ENCODE measurements at regions not wholly inside any gene's neighbourhood (a gene's known extent, or its start where the extent isn't known, plus 50 kb on each side); places are given as distances from the start of the nearest gene placed in this dataset.

DNA sequence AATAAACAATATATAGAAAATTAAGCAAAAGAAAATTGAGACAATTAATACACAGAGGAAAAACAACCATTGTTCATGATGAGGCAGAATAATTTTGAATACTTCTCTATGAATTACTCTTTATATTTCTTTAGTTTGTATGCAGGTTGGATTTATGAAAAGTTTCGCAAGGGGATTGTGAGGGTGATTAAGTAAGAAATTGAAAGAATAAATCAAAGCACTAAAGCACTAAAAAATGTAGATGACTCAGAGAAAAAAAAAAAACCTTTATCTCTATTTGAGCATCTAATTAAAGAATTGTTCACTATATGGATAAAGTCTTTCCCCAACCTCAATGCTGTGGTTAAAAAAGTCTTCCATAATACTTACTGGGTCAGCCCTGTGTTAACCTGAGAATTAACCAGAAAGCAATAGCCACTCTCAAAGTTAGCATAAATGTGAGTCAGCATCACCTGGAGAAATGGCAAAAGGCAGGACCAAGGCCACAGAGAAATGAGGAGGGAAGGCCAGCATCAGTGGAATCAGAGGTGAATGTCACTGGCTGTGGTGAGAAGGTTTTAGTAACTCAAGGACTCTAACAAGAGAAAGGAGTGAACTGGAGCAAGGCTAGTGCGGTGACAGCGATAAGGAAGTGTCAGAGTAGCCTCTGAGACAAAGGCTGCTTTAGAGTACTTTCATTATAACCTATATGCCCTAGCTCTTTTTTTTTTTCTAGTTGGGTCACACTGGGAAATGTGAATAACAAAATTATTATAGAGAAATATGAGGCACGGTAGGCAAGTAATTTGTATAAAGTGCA is 310.4 kb downstream of the KCNC2 start:
- no peaks in the 10 kb centered on the region for H3K9me3 Mint-ChIP-seq
- no peak overlapping the region for H3K27ac Mint-ChIP-seq
- H3K27me3 Mint-ChIP-seq, result no peaks in the 10 kb centered on the region
- ATAC-seq, result peak; percentile 35
- no peak overlapping the region for H3K4me3 Mint-ChIP-seq
- DNase-seq, result no peak
- peaks cover 18% of the 10 kb centered on the region for H3K4me1 Mint-ChIP-seq

DNA sequence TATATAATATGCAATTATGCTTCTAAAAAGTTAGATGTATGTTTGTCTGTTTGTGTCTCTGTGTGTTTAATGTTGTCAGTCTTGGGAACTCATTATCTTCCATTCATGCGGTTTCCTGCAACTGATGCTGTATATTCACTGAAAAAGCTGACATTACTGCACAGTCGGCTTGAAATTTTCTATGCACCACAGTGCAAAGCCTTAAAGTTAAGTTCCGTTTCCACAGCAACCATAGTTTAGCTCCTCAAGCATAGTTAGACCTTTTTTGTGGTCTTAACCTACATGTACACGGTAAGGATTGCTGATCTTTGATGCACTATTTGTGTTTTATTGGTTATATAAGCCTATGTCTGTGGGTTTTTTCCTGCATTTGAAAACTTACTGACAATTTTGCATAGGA is 309.4 kb downstream of the KCNC2 start:
- peaks cover 18% of the 10 kb centered on the region for H3K4me1 Mint-ChIP-seq
- H3K4me3 Mint-ChIP-seq, result no peak overlapping the region
- no peak overlapping the region for H3K27ac Mint-ChIP-seq
- H3K27me3 Mint-ChIP-seq, result no peaks in the 10 kb centered on the region
- no peaks in the 10 kb centered on the region for H3K9me3 Mint-ChIP-seq
- ATAC-seq (no peak), DNase-seq (no peak)

DNA sequence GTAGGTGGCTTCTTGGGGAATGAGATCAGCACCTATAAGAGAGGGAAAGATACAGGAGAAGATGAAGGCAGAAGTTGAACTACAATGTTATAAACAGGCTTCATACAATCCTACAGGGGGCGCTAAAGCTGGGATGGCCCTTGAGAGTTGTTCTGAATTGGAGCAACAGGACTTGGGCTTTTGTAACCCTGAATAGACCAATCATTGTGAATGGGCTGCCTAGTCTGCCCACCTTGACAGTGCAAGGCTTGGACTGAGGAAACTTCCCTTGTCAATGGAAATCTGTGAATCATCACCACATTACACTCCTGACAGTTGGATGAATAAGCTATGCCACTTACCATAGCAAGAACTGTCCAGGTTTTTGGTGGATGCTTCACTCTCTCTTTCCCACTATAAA is 306.1 kb downstream of the KCNC2 start:
- H3K9me3 Mint-ChIP-seq, result no peaks in the 10 kb centered on the region
- no peak for ATAC-seq
- no peak overlapping the region for H3K4me3 Mint-ChIP-seq
- H3K27me3 Mint-ChIP-seq, result no peaks in the 10 kb centered on the region
- no peak overlapping the region for H3K27ac Mint-ChIP-seq
- H3K4me1 Mint-ChIP-seq, result peaks cover 11% of the 10 kb centered on the region
- DNase-seq, result no peak

DNA sequence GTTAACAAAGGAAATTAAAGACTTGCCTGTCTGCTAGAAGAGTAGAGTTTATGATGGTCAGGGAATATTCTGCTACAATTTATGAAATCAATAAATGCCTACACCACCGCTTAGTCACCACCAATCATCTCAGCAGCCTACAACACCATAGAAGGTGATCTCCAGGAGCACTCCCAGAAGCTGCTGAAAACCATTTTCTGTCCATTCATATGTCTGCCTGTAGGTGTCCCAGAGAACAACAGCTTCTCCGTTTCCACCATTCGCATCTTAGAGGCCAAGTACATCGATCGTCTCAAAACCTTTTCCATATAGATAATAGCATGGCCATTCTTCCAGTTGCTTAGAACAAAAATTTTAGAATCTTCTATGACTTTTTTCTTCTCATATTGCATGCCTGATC is 303.4 kb downstream of the KCNC2 start:
- no peak overlapping the region for H3K27ac Mint-ChIP-seq
- no peak for ATAC-seq

DNA sequence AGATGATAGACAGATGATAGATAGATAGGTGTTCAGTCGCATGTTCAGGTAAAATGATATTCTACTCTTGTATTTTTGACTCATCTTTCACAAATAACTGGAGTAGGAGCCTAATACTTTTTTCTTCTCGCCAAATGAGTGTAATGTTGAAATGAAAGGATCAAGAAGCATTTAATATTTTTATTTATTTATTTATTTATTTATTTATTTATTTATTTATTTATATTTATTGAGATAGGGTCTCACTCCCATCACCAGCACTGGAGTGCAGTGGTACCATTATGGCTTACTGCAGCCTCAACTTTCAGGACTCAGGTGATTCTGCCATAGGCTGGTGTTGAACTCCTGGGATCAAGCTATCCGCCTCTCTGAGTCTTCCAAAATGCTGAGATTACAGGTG is 298.8 kb downstream of the KCNC2 start:
- Mint-ChIP-seq H3K9me3 (no peaks in the 10 kb centered on the region), H3K27me3 (no peaks in the 10 kb centered on the region)

More for the DNA sequence above, 303.4 kb downstream of the KCNC2 start:
- Mint-ChIP-seq H3K4me3 (no peak overlapping the region), H3K27me3 (no peaks in the 10 kb centered on the region), H3K9me3 (no peaks in the 10 kb centered on the region), H3K4me1 (no peaks in the 10 kb centered on the region)
- no peak for DNase-seq

DNA sequence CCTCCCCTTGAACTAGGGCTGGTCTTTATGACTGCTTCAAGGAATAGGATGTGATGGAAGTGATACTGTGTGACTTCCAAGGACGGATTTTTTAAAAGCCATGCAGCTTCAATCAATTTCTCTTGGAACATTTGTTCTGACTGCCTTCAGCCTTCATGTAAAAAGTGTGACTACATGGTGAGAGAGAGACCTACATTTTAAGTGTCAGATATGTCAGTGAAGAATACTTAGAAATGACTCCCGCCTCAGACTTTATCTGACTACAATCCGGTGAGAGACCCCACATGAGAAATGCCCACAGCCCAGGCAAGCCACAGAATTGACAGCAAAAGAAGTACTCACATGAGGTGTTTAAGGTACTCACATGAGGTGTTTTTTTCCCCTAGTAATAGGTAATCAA is 295.3 kb downstream of the KCNC2 start:
- no peak overlapping the region for H3K27ac Mint-ChIP-seq
- H3K4me3 Mint-ChIP-seq, result no peak overlapping the region
- ATAC-seq (no peak), DNase-seq (no peak)
- H3K4me1 Mint-ChIP-seq, result no peaks in the 10 kb centered on the region
- no peaks in the 10 kb centered on the region for H3K9me3 Mint-ChIP-seq
- H3K27me3 Mint-ChIP-seq, result no peaks in the 10 kb centered on the region

More for the DNA sequence above, 298.8 kb downstream of the KCNC2 start:
- Mint-ChIP-seq H3K27ac (no peak overlapping the region), H3K4me3 (no peak overlapping the region), H3K4me1 (no peaks in the 10 kb centered on the region)
- DNase-seq, result no peak
- no peak for ATAC-seq

DNA sequence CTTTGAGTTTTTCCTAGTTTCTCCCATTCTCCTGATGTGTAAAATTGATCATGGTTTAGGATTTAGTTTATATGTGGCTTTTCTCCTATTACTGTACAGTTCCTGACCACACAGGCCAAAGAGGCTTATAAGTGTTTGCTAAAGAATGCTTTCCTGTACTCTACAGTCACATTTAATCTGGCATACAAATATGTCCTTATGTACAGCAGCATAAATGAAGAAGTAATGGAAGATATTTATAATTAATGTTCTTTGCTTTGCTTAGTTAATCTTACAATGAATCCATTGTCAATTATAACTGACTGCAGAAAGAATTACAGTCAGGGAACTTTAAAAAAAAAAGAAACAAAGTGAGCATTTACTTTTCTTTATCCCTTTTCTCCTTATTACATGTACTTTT is 293.9 kb downstream of the KCNC2 start:
- ATAC-seq (no peak), DNase-seq (no peak)
- no peak overlapping the region for H3K27ac Mint-ChIP-seq
- H3K4me1 Mint-ChIP-seq, result no peaks in the 10 kb centered on the region
- H3K27me3 Mint-ChIP-seq, result no peaks in the 10 kb centered on the region
- H3K4me3 Mint-ChIP-seq, result no peak overlapping the region
- H3K9me3 Mint-ChIP-seq, result no peaks in the 10 kb centered on the region

DNA sequence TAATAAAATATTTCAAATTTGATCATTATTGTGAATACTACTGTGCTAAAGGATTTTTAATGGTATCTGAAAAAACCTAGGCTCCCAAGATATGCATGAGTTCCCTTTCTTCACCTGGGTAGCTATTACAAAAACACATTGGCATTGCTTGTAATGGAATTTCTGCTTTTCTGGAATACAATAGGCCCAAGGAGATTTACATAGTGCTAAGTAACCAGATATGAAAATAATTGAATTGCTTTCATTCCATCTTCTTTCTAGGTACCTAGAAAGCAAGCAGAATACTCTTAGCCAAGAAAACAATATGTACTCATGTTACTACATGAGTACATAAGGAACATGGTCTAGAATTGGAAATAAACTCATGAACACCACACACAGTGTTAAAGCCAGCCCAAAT is 291.9 kb downstream of the KCNC2 start:
- Mint-ChIP-seq H3K27ac (no peak overlapping the region), H3K4me3 (no peak overlapping the region), H3K4me1 (no peaks in the 10 kb centered on the region), H3K27me3 (no peaks in the 10 kb centered on the region), H3K9me3 (peaks cover 0 to 12% of the 10 kb centered on the region in 2 donors)
- DNase-seq (no peak), ATAC-seq (no peak)

DNA sequence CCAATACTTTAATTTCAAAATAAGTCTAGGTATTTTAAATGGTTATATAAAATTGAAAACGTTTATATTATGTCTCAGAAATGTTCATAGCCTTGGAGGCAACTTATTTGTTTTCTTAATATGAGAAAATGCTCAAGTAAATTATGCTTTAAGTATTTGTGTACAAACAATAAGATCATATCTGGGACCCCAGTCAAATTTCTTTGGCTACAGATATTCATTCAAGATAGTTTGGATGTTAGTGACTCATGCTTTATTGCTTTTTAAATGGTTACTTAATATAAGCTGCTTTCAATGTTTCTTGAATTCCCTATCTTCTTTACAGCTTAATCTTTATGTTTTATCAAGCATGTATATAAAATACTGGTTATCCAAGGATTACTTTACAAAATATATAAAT is 291.3 kb downstream of the KCNC2 start:
- Mint-ChIP-seq H3K27ac (no peak overlapping the region), H3K27me3 (no peaks in the 10 kb centered on the region), H3K4me1 (no peaks in the 10 kb centered on the region), H3K4me3 (no peak overlapping the region), H3K9me3 (peaks cover 3 to 17% of the 10 kb centered on the region in 2 donors)
- DNase-seq (no peak), ATAC-seq (no peak)

DNA sequence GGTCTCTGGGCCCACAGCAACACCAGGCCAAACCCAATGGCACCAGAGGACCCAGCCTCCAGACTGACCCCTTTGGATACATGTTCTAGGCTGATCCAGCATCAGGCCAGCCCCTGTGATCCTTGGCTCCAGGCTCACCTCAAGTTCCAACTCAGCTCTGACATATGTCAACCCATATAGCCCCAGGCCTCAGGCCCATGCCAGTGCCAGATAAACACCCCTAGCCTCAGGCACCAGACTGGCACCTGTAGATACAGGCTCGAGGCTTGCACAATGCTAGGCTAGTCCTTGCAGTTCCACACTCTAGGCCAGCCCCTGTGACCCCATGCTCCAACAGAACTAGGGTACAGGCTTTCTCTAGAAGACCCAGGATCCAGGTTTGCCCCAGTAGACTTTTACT is 287.5 kb downstream of the KCNC2 start:
- no peaks in the 10 kb centered on the region for H3K4me1 Mint-ChIP-seq
- no peak for DNase-seq

DNA sequence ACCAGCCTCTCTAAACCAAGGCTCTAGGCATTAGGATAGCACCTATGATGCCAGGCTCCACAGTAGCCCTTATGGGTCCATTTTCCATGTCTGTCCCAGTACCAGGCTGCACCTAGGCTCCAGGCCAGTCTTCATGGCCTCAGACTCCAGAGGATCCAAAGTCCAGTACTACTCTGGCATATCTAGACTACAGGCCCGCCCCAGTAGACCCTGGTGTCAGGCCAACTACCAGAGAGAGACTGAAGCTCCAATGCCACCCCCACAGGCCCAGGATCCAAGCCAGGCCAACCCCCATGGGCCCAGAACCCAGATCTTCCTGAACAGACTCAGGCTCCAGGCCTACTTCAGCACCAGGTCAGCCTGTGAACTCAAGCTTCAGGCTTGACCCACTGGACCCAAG is 287.0 kb downstream of the KCNC2 start:
- Mint-ChIP-seq H3K27me3 (no peaks in the 10 kb centered on the region), H3K4me1 (no peaks in the 10 kb centered on the region), H3K4me3 (no peak overlapping the region), H3K27ac (no peak overlapping the region), H3K9me3 (peaks cover 5 to 34% of the 10 kb centered on the region in 2 donors)
- ATAC-seq (no peak), DNase-seq (no peak)

More for the DNA sequence above, 287.5 kb downstream of the KCNC2 start:
- Mint-ChIP-seq H3K27ac (no peak overlapping the region), H3K9me3 (peaks cover 5 to 31% of the 10 kb centered on the region in 2 donors), H3K4me3 (no peak overlapping the region), H3K27me3 (no peaks in the 10 kb centered on the region)
- no peak for ATAC-seq

DNA sequence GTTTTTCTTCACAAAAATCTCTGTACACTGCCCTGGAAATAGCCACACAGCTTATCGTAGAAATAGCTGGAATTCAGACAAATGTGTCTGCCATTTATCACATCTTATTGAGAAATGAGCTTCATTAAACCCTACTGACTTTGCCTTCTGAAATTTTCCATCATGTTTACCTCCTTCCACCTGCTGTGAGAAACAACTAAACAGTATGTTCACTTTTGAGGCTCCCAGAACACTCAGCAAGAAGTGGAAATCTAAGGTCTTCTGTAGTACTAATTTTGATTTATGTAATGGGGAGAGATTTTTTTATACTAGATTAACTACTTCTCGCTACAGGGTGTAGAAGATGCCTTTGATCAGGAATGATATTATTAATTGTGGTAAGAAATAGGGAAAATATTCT is 268.0 kb downstream of the KCNC2 start:
- H3K27ac Mint-ChIP-seq, result no peak overlapping the region
- H3K4me3 Mint-ChIP-seq, result no peak overlapping the region
- H3K27me3 Mint-ChIP-seq, result no peaks in the 10 kb centered on the region
- ATAC-seq (no peak), DNase-seq (no peak)
- no peaks in the 10 kb centered on the region for H3K9me3 Mint-ChIP-seq
- peaks cover 12% of the 10 kb centered on the region for H3K4me1 Mint-ChIP-seq

DNA sequence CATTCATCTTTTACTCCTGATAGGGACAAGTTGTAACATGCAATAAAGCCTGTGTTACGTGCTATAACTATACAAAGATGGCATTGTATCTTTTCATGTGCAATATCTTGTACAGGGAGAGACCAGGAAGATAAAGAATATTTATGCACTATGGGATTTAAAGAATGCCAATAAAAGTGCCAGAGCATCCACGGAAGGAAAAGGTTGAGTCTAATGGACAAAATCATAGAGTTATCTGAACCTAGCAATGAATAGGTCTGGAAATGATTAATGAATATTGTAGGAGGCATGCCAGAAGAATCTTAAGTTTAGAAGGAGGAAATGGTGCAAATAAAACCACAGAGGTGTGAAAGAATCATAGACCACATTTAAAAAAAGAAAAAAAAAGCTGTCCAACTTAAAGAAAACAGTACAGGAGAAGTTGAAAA is 263.9 kb downstream of the KCNC2 start:
- H3K9me3 Mint-ChIP-seq, result no peaks in the 10 kb centered on the region
- H3K4me3 Mint-ChIP-seq, result peak overlapping the region in 1 of 2 donors; percentile 46
- no peaks in the 10 kb centered on the region for H3K27me3 Mint-ChIP-seq
- no peak for ATAC-seq
- no peak for DNase-seq
- peaks cover 12% of the 10 kb centered on the region for H3K4me1 Mint-ChIP-seq
- H3K27ac Mint-ChIP-seq, result no peak overlapping the region

DNA sequence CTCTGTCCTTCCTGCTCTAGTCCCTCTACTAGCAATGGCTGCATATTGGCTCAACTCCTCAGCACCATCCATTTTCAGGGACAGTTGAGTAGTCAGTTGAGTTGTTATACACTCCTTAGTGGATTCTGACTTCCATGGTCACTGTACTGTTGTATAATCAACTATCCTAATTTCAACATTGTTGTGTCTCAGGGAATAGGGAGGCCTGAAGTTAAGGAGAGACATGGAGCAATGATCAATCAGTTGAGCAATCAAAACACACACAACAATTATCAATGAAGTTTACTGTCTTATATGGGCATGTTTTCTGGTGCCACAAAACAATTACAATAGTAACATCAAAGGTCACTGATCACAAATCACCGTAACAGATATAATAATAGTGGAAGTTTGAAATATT is 255.9 kb downstream of the KCNC2 start:
- Mint-ChIP-seq H3K9me3 (no peaks in the 10 kb centered on the region), H3K4me3 (no peak overlapping the region), H3K27me3 (no peaks in the 10 kb centered on the region), H3K27ac (no peak overlapping the region), H3K4me1 (no peaks in the 10 kb centered on the region)
- DNase-seq (no peak), ATAC-seq (no peak)

DNA sequence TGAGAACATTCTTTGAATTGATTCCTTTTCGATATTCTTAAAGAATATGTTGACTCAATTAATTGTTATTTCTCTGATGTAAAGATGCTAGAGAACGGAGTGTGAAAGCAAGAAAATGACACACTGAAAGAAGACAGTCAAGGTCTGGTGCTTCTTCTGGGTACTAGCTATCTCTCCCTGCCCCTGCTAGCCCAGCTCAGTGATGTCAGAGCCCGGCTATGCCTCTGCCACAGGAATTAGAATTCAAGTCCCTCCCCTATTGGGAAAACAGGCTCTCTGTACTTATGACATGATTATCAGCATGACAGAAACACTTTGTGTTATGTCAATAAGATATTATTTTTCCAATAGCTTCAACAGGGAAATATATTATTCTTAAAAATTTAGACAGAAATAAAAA is 252.4 kb downstream of the KCNC2 start:
- Mint-ChIP-seq H3K27me3 (no peaks in the 10 kb centered on the region), H3K4me1 (no peaks in the 10 kb centered on the region), H3K4me3 (no peak overlapping the region), H3K27ac (peak overlapping the region in 1 of 2 donors; percentile 33), H3K9me3 (no peaks in the 10 kb centered on the region)
- no peak for ATAC-seq
- no peak for DNase-seq

DNA sequence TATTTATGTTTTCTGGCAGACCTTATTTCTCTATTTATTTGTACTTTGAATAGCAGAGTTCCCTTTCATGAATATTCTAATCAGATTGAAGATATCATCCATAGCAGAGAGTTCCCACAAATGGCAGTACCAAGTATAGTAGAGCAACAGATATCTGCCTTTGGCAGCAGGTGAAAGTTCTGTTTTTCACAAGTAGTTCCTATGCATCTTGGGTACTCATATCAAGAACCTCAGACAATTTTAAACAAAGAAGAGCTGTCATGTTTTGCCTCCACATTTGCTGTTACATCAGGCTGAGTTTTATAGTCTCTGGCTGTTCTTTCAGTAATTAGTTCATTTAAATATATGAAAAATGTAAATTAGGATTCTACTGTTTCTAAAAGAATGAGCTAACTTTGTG is 252.0 kb downstream of the KCNC2 start:
- Mint-ChIP-seq H3K27ac (peak overlapping the region in 1 of 2 donors; percentile 33), H3K27me3 (no peaks in the 10 kb centered on the region), H3K4me3 (no peak overlapping the region), H3K4me1 (no peaks in the 10 kb centered on the region), H3K9me3 (no peaks in the 10 kb centered on the region)
- ATAC-seq (no peak), DNase-seq (no peak)

DNA sequence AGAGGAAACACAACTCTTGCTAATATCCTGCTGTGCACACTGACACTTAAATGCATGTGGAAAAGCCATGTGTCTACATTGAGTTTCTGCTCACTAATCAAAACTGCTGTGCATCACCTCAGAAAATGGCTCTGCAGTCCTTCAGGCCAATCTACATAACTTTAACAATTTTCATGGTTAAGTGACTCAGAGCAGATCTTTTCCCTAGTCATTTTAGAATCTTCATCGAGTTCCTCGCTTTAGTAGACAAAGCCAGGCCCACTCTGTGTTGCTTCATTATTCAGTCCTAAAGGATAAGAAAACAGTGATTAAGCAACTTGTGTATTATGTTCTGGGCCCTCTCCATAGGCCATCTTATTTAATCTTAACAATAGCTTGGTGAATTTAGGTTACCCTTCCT is 250.0 kb downstream of the KCNC2 start:
- no peak overlapping the region for H3K4me3 Mint-ChIP-seq

More for the DNA sequence above, 250.0 kb downstream of the KCNC2 start:
- no peak for ATAC-seq
- no peaks in the 10 kb centered on the region for H3K4me1 Mint-ChIP-seq
- no peaks in the 10 kb centered on the region for H3K27me3 Mint-ChIP-seq
- H3K27ac Mint-ChIP-seq, result no peak overlapping the region
- H3K9me3 Mint-ChIP-seq, result no peaks in the 10 kb centered on the region
- no peak for DNase-seq
